GM06990 (cell line): ENCODE measurements at regions not wholly inside any gene's neighbourhood (a gene's known extent, or its start where the extent isn't known, plus 50 kb on each side); places are given as distances from the start of the nearest gene placed in this dataset.
A peak's percentile ranks its signal among the peaks of the same experiment; 100 is the strongest.
"Not testable (repeated sequence)": the region's sequence is repeated elsewhere in the genome, so short reads cannot be mapped to it uniquely, and the experiment has no call there.

ENCODE experiments used
- DNase-seq: peaks from one replicate; pipeline ENCODE4 v3.0.0-alpha.2; 2011; ENCODE audit not compliant: insufficient read length; ENCODE audit errors: extremely low read depth
- H3K27me3 ChIP-seq: replicated peaks from 2 replicates; pipeline ENCODE4 v1.6.0; 2011; ENCODE audit warnings: low read length; ENCODE audit not compliant: control insufficient read depth, insufficient read depth
- H3K36me3 ChIP-seq: 2 replicates; pipeline ENCODE4 v1.5.1; 2011; ENCODE audit warnings: low read length; ENCODE audit not compliant: control insufficient read depth, insufficient read depth
- H3K4me3 ChIP-seq: replicated peaks from 2 replicates; pipeline ENCODE4 v1.5.1; 2011; ENCODE audit warnings: low read depth, mild to moderate bottlenecking, control low read depth, low read length
- CTCF ChIP-seq: IDR thresholded peaks from 2 replicates; pipeline ENCODE4 v1.5.1; 2011; ENCODE audit warnings: low read length, control low read depth, mild to moderate bottlenecking, inconsistent platforms; ENCODE audit not compliant: insufficient read depth, poor library complexity, severe bottlenecking

DNA sequence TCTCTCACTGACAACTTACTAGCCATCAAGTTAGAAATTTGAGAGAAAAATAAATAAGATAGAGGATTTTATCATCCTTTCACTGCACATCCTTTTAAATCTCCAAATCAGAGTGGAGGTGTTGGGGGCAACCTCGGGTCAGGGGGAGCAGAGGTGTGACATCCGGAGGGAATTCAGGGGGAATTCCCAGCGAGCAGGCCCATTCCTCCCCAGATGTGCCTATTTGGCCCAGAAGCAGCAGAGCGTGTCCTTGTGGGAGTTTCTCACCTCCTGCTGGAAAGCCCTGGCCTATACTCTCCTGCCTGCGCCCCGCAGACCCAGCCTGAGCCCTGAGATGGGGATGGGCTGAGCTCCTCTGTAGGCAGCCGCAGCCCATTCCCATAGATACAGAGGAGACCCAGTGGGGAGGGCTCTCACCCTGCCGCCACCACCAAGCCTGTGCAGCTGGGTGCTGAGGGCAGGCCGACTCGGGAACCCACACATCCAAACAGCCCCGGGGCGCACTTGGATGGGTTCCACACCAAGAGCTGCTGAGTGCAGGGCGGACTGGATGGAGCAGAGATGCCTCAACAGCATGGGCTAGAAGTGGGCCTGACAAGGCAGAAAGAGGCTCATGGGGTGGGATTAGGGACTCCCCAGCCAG lies 124.5 kb downstream of the CXCL12 start:
- peak; percentile 67 for DNase-seq
- Histone ChIP-seq H3K27me3 (no peaks in the 10 kb centered on the region), H3K36me3 (peaks cover 2% of the 10 kb centered on the region), H3K4me3 (peak overlapping the region; percentile 51)
- TF ChIP-seq CTCF = no peak

- Histone ChIP-seq H3K27me3 (no peaks in the 10 kb centered on the region), H3K4me3 (0 out of 2 replicates have a peak overlapping the region, but pooled peaks have one; percentile 3), H3K36me3 (peaks cover 2% of the 10 kb centered on the region)
- TF ChIP-seq CTCF = no peak
- DNase-seq = no peak
Measured at GRCh38 chr10:44259090-44259874, 125.6 kb downstream of the CXCL12 start.

GRCh38 chr10:44258460-44259089 lies 126.3 kb downstream of the CXCL12 start:
- peaks cover 2% of the 10 kb centered on the region for H3K36me3 ChIP-seq
- no peak for TF ChIP-seq CTCF
- no peak for DNase-seq
- no peaks in the 10 kb centered on the region for H3K27me3 ChIP-seq
- no peak overlapping the region for H3K4me3 ChIP-seq

DNA sequence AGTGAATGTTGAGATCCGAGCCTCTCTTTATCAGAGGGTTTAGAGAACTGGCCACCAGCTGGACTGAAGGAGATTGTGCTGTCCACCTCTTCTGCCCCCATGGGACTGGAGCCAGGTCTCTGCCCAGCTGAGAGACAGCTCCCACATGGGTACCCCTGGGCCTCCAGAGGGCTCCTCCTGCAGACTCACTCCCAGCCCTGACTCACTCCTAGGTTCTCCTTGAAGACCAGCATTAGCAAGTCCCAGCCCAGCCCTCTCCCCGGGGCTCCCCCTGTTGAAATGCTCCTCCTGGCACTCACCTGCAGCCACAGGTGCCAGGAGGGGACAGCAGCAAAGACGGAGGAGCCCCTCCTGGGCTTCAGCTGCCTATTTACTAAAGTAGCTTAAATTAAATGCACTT lies 126.9 kb downstream of the CXCL12 start:
- Histone ChIP-seq H3K27me3 (no peaks in the 10 kb centered on the region), H3K4me3 (no peak overlapping the region), H3K36me3 (peaks cover 2% of the 10 kb centered on the region)
- peak; percentile 5 for TF ChIP-seq CTCF
- DNase-seq = no peak

- peaks cover 2% of the 10 kb centered on the region; the same call in 1 of the 2 replicates for H3K36me3 ChIP-seq
- no peak for TF ChIP-seq CTCF
- DNase-seq = no peak
- no peaks in the 10 kb centered on the region for H3K27me3 ChIP-seq
- H3K4me3 ChIP-seq = no peak overlapping the region
Measured at GRCh38 chr10:44253769-44254462, 131.0 kb downstream of the CXCL12 start.

DNA sequence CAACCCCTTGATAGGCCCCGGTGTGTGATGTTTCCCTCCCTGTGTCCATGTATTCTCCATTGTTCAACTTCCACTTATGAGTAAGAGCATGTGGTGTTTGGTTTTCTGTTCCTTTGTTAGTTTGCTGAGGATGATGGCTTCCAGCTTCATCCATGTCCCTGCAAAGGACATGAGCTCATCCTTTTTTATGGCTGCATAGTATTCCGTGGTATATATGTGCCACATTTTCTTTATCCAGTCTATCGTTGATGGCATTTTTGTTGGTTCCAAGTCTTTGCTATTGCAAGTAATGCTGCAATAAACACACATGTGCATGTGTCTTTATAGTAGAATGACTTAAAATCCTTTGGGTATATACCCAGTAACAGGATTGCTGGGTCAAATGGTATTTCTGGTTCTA lies 132.3 kb downstream of the CXCL12 start:
- DNase-seq, H3K36me3 ChIP-seq, H3K27me3 ChIP-seq, H3K4me3 ChIP-seq: not testable (repeated sequence)

GRCh38 chr10:44249933-44250332 lies 135.0 kb downstream of the CXCL12 start:
- not testable (repeated sequence) for H3K36me3 ChIP-seq, DNase-seq, H3K4me3 ChIP-seq, H3K27me3 ChIP-seq
